ENCODE measurements at regions not wholly inside any gene's neighbourhood (a gene's known extent, or its start where the extent isn't known, plus 50 kb on each side); places are given as distances from the start of the nearest gene placed in this dataset.

- no peak for DNase-seq
Measured at GRCh38 chr6:154561750-154562149, 51.3 kb upstream of the CNKSR3 start.

- DNase-seq: no peak
Measured at GRCh38 chr6:154565331-154565730, 54.8 kb upstream of the CNKSR3 start.

- DNase-seq: no peak
Measured at GRCh38 chr6:154566866-154567265, 56.4 kb upstream of the CNKSR3 start.

GRCh38 chr6:154567695-154568220 lies 57.3 kb upstream of the CNKSR3 start:
- DNase-seq: peak; percentile 98

- no peak for DNase-seq
Measured at GRCh38 chr6:154569156-154569862, 58.8 kb upstream of the CNKSR3 start.

- no peak for DNase-seq
Measured at GRCh38 chr6:154570505-154570904, 60.0 kb upstream of the CNKSR3 start.

DNA sequence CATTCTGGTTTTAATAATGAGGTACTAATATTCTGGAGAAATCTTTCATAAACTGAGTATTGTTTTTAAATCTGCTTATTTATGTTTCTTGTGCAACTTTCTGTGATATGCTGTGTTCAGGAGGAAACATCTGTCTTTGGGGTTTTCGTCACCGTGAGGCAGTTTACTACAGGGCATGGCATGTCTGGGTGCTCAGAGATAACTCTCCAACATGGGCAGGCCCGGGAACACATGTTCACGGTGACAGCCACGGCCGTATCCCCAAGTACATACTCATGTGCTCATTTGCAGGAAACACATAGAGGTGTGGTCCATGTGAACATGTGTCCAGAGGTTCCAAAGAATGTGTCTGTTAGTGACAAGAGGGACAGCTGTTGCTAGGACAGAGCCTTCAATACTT lies 62.1 kb upstream of the CNKSR3 start:
- no peak for DNase-seq

DNA sequence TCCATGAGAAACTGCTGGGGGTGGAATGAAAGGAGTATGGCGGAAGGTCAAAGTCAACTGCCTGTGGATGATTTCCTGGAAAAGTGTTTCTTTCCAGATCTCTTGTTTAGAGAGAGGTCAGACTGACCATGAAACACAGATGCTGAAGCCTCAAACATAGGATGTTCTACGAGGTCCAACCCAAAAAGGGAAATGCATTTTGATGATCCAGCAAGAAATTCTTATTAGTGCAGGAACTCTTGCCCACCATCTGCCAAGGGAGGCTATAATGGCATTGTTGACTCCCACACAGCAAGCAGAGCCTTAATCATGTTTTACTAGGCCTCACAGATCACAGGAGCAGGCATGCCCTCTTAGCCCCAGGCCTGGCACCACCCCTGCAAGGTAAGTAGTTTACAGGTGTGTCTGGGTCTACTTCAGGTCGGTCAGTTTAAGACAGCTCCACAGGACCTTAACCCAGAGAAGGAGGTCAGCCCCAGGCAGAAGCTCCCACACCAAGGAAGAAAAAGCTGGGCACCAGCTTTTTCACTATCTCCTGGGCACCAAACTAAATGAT lies 67.6 kb upstream of the CNKSR3 start:
- no peak for DNase-seq

DNA sequence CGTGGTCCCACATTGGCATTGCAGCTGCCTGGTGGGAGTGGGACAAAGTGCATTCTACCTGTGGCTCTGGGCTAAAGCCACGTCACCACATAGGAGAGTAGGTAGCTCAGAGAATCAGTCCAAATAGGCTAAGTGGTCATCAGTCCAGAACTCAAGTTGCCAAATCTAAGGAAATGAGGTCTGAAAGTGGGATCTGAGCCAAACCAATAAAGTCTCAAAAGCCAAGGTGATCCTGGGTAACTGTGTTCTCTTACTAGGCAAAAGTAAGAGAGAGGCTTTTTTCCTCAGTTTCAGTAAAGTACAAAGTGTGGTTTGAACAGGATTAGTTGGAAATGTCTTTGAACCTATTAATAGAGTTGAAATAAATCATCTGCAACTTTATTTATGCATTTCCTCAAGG lies 68.6 kb upstream of the CNKSR3 start:
- DNase-seq: no peak

GRCh38 chr6:154579485-154579884 lies 69.0 kb upstream of the CNKSR3 start:
- DNase-seq: no peak

DNA sequence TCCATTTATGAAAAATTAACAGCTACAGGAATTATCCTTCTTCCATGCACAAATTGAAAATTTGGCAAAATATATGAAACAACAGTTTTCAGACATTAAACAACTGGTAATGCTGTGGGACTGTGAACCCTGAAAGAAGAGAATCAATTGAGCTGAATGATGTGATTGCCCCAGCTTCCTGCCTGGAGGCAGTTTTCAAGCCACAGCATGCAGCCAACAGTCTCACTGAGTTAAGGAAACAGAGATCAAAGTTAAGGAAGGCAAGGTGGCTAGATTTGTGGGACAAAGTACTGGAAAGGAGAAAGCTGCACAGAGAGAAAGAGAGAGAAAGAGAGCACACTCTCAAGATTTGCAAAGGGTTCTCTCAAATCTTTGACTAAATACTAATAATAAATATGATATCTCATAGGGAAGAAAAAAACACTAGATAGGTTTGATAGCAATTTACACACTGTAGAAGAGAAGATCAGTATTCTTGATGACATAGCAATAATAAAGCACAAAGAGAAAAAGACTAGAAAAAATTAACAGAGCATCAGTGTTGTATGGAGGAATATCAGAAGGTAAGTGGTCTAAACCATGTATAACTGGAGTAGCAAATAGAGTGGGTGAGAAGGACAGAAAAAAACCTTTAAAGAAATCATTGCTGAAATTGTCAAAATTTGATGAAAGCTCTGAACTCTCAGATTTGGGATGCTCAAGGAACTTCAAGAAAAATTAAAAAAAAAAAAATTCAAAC lies 70.1 kb upstream of the CNKSR3 start:
- no peak for DNase-seq

- no peak for DNase-seq
Measured at GRCh38 chr6:154582696-154583095, 72.2 kb upstream of the CNKSR3 start.

- DNase-seq: no peak
Measured at GRCh38 chr6:154583546-154584188, 73.2 kb upstream of the CNKSR3 start.

- peak; percentile 97 for DNase-seq
Measured at GRCh38 chr6:154590756-154591155, 80.3 kb upstream of the CNKSR3 start.

GRCh38 chr6:154591234-154591633 lies 80.7 kb upstream of the CNKSR3 start:
- no peak for DNase-seq

- no peak for DNase-seq
Measured at GRCh38 chr6:154592199-154592860, 81.8 kb upstream of the CNKSR3 start.

DNA sequence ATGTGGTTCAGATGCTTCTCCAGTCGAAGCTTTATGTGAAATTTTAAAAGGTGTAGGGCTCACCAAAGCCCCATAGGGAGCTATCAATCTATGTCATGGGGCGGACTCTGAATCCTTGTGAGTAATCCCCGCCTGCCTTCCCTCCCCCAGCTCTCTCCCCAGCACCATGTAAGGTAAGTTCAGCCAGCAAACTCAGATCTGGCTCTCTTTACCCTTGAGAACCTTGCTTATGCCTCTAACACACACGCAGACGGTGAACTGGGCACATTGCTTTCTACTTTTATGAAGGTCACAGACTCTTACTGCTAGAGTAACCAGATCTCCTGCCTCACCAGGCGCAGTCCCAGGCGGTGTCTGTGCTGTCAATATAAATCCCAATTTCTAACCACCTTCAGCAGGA lies 82.6 kb upstream of the CNKSR3 start:
- peak; percentile 96 for DNase-seq

- no peak for DNase-seq
Measured at GRCh38 chr6:154594496-154595198, 84.2 kb upstream of the CNKSR3 start.

GRCh38 chr6:154595538-154595937 lies 85.1 kb upstream of the CNKSR3 start:
- DNase-seq: no peak

DNA sequence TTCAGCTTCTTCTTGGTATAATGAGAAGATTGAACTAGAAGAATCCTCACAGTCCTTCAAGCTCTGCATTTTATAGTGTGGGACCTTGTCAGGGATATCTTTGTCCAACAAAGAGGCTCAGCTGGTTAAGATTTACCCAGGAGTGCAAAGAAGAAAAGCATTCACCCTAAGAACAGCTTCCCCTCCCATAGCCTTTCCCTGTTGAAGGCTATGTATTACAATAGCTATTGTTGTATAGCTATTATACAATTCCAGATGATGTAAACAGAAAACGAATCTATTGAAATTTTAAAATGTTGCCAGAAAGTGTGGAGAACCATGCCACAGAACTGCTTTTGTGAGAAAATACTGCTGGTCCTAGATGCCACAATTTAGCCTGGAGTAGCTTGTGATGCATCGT lies 85.5 kb upstream of the CNKSR3 start:
- no peak for DNase-seq

- no peak for DNase-seq
Measured at GRCh38 chr6:154596701-154597100, 86.2 kb upstream of the CNKSR3 start.

- DNase-seq: no peak
Measured at GRCh38 chr6:154598399-154598798, 87.9 kb upstream of the CNKSR3 start.

All from NCI-H510A (cell line).